ENCODE measurements at regions not wholly inside any gene's neighbourhood (a gene's known extent, or its start where the extent isn't known, plus 50 kb on each side); places are given as distances from the start of the nearest gene placed in this dataset.

DNA sequence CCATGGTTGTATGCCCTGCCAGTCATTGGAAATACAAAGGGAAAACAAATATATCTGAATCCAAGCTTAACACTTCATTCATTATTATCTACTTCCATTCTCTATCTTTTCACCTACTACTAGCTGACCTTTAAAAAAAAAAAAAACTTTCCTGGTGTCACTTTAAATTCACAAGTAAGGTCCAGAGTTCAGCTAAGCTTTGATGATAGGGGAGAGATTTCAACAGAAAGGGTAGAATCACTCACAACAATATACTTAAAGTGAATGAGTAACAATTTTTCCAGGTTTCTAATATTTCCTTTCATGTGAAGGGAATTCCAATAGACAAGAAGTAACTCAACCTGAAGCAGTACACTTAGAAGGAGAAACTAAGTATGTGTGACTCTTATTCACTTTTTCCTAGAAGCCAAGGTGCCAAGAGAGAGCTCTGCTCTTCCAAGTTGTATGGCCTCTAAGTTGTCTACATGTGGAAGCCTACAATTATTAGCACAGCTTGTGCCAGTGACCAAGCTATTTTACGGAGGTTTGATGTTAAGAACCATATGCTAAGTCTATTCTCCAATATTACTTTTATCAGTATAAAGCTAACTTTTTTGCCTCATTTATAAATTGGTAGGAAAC is 371.7 kb downstream of the TENT5A start:
- TF ChIP-seq EZH2phosphoT487 (IDR thresholded peaks at IDR 0.05; ENCODE audit: borderline replicate concordance, low read length): no peak
- TF ChIP-seq, protein P1, sequence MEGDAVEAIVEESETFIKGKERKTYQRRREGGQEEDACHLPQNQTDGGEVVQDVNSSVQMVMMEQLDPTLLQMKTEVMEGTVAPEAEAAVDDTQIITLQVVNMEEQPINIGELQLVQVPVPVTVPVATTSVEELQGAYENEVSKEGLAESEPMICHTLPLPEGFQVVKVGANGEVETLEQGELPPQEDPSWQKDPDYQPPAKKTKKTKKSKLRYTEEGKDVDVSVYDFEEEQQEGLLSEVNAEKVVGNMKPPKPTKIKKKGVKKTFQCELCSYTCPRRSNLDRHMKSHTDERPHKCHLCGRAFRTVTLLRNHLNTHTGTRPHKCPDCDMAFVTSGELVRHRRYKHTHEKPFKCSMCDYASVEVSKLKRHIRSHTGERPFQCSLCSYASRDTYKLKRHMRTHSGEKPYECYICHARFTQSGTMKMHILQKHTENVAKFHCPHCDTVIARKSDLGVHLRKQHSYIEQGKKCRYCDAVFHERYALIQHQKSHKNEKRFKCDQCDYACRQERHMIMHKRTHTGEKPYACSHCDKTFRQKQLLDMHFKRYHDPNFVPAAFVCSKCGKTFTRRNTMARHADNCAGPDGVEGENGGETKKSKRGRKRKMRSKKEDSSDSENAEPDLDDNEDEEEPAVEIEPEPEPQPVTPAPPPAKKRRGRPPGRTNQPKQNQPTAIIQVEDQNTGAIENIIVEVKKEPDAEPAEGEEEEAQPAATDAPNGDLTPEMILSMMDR (IDR thresholded peaks at IDR 0.05; ENCODE audit: low read depth, low read length, poor library complexity, severe bottlenecking): no peak

All from DOHH2 (cell line).